ENCODE measurements at regions not wholly inside any gene's neighbourhood (a gene's known extent, or its start where the extent isn't known, plus 50 kb on each side); places are given as distances from the start of the nearest gene placed in this dataset.
"Not testable (repeated sequence)": the region's sequence is repeated elsewhere in the genome, so short reads cannot be mapped to it uniquely, and the experiment has no call there.

DNA sequence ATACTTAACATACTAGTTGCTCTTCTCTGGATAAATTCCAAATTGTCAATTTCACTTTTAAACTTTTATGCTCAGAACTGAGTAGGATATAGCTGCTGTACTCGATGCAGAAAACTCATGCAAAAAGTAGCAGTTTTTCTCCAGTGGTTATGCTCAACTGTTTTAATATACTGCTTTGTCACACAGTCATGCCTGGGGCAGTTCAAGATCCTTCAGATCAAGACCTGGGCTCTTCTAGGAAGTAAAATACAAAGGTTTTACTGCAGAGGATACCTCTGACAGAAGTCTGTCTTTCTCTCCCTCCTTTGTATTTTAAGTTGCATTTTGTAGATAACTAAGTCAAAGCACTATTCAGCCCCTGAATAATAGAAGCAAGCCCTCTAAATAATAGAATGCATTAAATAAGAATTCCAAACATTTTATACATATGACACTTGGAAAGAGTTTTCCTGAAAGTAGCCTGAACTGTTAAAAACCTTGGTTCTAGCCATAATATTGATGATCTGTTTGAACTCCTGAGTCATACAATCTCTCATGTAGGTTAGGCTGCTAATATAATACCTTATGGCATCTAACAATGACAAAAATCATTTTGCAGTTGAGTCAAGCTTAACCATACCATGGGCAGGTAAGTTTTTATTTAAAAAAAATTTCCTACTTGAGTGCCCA, 183.3 kb upstream of the TRIB2 start:
- no peak for DNase-seq

DNA sequence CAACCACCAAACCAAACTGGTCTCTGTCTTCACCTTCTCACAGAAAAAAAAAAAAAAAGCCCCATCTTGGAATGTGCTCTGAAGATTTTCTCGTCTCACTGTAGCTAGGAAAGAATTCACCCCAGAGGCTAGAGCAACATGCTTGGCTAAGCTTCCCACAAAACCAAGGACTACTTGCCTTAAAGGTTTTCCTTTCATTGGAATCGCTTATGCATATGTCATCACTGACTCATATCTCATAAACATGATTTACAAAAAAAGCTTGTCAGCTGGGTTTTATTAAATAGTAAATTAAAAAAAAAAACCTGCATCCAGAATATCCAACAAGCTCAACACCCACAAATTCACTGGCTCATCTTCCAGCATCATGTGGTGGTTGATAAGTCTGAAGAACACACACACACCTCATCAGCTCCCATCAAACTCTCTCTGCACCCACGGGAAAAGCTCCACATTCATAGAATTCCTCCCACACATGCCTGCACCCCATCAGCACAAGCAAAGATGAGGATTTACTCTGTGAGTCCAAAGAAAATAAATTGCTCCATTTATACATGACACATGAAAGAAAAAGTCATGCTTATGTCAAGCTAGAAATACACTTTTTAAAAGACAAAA, 182.0 kb upstream of the TRIB2 start:
- DNase-seq = no peak

DNA sequence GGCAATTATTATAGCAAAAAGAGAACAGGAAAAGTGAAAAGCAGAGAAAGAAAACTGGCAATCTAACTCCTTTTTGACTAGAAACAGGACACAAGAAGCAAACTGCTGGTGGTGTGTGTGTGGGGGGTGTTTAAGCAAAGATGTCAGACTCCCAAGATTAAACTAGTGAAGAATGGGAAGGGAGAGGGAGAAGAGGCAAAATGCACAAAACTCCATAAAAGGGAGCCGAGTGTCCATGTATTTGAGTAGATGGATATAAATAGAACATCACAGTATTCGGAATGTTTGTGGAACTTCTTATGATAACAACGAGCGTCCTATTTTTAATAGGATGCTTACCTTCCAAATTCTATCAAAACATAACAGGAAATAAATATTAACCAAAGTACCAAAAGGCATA, 179.8 kb upstream of the TRIB2 start:
- no peak for DNase-seq

DNA sequence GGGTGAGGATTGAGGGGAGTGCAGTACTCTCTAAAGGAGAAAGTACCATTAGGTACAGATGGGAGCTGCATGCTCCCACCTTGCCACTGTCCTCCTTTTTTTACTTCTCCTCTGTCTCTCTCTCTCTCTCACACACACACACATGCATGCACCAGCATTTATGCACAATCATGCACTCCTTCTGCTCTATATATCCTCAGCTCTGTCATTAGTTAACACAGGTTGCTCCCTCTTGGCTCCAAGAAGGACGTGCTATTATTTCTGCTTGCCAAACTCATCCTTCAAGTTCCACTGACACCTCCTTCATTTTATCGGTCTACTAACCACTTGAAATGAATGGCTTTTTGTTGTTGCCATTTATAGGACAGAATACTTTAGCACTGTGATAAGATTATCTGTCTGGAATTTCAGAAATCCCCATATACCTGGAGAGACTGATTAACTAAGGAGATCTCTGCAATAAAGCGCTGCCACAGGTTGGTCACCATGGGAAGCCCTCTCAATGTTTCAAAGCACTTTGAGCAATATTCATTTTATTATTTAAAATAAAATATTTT, 178.5 kb upstream of the TRIB2 start:
- DNase-seq = no peak

DNA sequence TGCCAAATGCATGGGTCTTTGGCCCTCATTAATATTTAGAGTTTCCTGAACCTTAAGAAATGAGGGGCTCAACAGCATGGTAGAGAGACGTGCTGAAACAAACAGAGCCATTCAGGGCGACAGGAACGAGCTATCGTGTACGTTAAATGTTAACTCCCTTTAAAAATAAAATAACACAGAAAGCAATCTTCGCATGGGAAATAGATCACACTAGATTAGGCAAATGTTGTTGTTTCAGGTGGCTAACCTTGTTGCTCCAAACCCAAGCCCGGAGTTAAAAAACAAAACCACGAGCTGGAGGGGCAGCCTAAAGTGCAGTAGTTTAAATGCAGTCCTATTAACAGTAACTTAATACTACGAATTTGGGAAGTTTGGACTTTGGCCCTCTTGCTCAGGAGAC, 177.4 kb upstream of the TRIB2 start:
- no peak for DNase-seq

DNA sequence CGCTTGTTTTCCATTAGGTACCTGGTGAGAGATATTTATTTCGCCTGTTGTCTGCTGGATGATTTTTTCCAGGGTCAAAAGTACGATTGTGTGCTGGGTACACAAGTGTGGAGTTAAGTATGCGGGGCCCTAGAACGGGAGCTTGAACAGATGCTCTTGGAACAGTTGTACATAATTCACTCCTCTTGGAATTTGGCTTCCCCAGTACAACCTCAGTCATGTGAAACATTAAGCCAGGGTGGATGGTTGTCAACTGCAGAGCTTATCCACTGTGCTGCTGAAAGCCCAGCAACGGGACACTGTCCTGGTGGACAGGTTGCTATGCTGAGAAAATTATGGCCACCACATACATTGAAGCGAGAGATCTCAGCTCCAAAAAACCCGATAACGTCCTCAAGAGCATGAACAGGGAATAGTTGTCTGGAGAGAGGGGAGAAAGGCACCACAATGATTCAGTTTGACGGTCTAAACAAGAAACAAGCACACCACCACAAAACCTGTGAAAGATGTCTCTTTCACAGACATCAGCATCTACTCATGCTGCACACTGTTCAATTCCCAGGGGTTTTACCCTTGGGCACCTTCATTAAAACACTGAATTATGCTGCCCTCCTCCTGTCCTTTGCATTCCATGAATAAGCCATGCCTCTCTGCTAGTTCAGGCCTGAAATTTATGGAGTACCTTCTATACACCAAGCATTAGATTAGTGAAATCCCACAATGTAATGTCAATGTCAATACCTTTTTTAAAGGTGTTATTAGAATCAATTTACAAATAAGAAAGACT, 176.8 kb upstream of the TRIB2 start:
- DNase-seq = no peak

DNA sequence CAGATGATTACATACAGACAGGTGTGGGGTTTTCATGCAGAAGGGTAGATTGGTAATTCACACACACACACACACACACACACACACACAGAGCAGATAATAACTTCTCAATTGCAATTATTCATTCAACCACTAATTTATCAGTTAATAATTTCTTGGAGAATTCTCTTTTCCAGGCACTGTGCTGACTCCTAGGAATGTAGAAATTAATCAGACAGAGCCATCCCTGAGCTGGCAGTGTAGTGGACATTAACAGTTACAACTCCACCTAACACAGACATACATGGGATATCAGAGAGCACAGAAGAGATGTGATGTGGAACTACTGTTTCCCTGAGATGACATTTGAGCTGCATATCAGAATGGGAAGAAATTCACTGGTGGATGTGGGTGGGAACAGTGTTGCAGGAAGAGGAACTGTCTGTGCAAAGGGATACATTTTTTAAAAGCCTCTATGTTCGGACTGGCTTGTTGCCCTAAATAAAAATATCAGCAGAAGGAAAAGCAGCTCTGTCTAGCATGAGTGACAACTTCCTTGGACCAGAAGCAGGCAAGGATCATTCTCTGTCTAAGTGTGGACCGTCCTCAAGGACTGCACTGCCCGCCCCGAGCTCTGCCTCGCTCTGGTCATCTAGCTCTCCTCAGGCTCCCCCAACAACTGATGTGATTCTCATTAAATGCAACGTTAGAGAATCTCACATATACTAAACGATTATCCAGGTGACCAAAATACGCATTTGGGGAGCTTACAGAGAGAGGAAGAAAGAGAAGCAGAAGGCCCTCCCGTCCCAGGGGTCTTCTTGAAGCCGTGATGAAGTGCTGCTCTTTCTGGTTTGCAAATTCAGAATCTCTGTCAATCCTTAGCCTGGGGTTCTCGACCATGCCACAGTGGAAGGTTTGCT, 173.4 kb upstream of the TRIB2 start:
- DNase-seq = no peak

DNA sequence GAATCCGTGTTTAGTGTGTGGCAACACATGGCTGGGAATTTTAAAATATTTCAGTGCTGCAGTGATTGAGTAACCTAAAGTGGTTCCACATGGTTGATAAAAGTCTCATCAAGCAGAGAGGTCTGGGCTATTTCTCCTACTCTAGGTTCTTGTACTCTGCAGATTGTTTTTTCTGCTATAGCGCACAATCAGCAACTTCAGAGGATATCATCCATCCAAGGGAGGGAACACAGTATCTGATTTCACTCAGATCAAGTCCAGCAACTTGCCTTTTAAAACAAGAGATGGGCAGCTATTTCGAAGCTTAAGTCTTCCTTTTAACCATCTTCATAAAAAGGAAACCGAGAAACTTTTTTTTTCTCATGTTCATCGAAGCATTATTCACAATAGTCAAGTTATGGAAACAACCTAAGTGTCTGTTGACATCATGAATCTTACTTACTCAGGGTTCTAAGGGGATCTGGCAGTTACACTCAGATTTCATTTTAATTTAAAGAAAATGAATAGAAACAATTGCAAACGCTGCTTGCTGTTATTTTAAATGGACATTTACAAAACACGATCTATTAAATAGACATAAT, 172.7 kb upstream of the TRIB2 start:
- DNase-seq = no peak

DNA sequence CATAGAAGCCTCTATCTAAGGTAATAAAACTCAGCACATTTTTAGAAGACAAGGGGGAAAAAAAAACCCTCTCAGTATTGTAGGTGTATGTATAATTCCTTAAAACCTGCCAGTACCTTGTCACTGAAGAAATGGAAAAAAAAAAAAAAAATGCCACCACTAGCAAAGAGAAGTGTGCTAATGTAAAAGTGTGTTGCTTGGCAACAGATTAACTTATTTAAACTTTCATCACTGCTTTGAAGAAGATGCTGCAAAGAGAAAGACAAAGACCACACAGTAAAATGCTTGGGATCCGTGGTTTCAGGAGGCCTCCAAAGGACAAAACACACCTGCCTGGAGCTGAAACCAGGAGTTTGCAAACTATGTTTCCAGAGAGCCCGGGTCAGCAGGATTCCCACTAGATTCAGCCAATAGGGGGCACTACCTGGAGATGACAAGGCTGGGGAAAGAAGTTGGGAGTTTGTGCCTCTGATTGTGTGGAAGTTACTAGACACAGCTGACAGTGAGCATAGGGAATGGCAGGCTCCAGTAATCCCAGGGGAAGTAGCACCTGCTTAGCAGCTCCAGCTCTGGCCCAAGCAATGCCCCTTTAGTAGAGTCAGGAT, 169.1 kb upstream of the TRIB2 start:
- no peak for DNase-seq

DNA sequence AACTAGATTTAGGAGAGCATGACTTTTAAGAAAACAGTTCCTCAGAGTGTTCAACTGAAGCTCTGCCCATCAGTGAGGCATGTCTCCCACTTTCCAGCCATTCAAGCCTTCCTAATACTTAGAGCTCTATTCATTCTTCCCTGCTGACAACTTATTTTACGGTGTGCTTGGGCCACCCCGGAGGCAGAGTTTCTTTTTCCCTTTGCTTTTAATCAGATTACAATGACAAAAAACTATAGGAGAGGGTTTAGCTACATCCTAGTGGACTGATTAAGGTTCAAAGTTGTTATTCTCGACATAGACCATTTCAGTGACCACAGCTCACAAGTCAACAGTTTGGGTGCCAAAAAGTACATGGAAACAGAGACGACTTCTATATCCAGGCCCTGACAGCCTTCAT, 167.8 kb upstream of the TRIB2 start:
- DNase-seq = no peak

DNA sequence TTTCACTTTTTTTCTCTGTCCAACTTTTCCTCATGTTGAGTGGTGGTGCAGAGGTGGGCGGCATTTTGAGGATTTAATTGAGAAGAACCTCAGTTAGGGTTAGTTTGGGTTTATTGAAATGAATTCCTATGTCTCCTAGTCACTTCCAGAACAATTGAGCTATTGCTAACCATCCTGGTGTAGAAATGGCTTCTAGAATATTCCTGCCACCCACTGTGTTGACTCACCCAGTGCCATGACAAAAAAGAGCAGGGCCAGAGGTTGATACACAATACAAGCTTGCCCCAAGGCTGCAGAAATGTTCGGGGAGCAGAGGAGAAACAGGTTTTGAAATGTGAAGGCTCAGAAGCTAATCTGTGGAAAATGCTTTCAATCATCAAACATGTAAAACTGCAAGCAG, 167.1 kb upstream of the TRIB2 start:
- no peak for DNase-seq

DNA sequence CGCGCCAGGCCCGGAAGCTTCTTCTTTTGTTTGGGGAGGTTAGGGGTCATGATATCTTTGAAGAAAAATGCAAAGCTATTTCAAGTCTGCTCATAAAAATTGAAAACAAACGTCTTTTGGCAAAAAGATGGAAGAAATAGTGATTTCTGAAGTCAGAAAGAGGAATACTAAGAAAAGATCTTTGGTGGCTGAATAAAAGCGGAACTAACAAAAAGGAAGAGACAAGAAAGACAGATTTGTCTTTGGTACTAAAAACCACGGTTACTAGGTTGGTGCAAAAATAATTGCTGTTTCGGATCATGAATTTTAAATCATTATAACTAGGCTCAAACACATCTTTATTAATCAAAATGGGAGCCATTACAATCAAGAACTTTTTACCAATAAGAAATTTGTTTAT, 164.6 kb upstream of the TRIB2 start:
- DNase-seq = no peak

DNA sequence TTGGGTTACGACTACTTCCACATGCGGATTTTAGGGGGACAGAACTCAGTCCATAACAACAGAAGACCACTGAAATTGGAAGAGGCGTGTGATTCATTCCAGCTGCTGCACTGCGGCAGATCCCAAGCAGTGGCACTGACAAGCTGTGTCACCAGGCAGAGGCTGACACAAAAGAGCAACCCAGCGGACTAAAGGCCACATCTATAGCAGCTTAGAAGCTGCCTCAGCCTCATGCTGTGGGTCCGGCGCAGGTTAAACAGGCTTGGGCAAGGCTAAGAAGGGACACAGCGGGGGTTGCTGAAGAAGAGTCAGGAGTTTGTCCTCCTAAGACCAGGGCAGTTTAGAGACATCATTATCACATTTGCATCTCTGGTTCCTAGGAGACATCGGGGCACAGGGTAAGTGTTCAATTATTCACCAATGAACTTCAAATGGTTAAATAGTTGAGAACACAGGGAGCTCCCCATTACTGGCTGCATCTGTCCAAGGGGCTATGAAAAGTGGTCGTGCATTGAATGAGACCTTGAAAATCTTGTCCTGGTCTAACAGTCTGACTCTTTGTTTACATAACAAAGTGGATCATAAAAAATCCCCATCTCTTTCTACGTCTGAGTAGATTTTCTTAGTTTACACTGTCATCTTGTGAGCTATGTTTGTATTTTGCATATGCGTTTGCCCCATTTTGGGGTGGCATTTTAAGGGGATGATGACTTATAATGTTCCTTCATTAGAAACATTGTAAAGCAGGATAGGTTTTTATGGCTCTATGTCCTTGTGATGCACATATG, 162.3 kb upstream of the TRIB2 start:
- no peak for DNase-seq

DNA sequence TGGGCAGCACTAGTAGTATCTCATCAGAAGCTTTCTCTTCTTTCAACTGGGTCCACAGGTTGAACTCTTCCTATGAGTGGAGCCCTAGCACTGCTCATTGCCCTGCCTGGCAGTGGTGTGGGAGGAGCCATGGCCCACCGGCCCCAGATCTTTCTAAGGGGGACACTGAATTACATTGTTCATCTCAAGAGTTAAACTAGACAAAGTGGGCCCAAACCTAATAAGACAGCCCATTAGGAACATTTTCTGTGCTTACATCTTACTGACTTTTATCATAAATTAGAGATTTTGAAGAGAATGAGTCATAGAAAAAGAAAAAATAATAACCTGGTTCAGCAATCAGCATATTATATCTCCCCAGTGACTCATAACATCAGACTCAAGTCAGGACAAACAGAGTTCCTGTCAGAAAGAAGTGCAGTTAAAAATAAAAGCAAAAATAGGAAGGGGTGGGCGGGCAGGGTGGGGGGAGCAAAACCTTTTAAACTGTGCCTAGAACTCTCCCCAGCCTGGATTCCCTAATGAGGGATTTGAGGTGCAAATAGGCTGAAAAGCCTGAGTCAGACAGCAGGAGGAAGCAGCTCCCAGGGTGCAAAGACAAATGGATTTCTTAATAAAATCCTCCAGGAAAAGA, 161.6 kb upstream of the TRIB2 start:
- DNase-seq = peak; percentile 45

DNA sequence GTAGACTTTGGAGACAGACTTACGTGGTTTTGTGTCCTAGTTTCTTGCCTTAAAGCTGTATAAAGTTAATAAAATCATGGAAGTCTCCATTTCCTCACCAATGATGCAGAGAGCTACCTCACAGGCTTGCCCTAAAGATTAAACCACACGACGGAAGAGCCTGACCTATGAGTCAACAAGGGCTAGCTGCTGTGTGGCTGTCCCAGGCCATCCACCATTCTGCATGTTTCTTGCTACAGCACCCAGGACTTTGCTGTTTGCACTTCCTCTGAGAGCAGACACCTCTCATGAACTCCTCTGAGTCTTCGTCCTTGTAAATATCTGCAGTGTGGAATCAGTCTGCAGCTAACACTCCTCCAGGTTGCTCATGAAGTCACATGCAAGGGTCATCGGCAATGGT, 160.0 kb upstream of the TRIB2 start:
- DNase-seq = no peak

DNA sequence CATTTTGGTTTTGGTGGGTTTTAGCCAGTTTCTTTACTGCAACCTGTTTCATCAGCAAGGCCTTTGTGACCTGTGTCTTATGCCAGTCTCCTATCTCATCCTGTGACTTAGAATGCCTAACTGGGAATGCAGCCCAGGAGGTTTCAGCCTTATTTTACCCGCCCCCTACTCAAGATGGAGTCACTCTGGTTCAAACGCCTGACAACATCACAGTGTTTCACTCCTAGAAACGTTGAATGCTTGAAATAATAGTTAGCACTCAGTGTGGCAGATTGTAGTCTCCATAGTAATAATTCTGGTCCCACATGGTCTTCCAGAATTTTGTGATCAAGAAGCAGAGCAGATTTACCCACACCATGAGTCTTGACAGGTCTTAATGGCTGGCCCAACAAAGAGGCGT, 159.0 kb upstream of the TRIB2 start:
- no peak for DNase-seq

DNA sequence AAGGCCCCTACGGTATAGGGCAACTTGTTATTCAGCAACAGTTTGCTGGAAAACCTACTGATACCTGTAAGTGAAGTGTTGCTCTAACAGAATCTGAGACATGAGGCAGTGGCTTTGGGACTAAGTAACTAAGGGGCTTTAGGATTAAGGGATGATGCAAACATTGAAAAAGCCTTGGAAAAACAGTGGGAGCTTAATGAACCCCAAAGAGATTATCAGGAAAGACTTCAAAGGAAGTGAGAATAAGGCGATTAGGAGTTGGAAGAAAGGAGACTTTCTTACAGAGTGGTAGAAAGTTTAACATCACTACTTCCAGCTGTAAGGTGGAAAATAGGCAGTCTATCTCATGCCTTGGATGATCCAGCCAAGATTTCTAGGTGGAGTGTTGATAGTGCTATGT, 158.2 kb upstream of the TRIB2 start:
- DNase-seq = no peak

DNA sequence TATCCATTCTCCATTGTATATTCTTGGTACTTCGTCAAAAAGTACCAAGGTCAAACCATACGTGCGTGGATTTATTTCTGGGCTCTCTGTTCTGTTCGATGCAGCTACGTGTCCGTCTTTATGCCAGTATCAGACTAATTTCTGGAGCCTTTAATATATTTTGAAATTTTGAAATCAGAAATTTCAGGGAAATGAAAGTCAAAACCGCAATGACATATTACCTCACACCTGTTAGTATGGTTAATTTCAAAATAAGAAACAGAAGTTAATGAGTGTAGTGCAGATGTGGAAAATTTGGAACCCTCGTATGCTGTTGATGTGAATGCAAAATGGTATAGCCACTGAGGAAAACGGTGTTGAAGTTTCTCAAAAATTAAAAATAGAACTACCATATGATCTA, 156.1 kb upstream of the TRIB2 start:
- DNase-seq = no peak

DNA sequence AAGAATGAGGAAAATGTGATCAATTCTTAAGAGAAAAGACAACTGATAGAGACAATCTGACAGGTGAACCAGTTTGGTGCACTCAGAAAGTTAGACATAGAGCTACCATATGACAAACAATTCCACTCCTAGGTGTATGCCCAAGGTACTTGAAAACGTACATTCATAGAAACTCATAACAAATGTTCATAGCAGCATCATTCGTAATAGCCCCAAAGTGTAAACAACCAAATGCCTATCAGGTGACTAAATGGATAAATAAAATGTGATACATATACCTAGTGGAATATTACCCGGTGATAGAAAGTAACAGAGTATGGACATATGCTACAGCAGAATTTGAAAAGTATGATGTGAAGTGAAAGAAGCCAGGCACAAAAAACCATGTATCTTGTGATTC, 149.3 kb upstream of the TRIB2 start:
- DNase-seq = no peak

DNA sequence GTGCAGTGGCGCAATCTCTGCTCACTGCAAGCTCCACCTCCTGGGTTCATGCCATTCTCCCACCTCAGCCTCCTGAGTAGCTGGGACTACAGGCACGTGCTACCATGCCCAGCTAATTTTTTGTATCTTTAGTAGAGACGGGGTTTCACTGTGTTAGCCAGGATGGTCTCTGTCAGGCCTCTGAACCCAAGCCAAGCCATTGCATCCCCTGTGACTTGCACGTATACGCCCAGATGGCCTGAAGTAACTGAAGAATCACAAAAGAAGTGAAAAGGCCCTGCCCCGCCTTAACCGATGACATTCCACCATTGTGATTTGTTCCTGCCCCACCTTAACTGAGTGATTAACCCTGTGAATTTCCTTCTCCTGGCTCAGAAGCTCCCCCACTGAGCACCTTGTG, 147.2 kb upstream of the TRIB2 start:
- DNase-seq = not testable (repeated sequence)

DNA sequence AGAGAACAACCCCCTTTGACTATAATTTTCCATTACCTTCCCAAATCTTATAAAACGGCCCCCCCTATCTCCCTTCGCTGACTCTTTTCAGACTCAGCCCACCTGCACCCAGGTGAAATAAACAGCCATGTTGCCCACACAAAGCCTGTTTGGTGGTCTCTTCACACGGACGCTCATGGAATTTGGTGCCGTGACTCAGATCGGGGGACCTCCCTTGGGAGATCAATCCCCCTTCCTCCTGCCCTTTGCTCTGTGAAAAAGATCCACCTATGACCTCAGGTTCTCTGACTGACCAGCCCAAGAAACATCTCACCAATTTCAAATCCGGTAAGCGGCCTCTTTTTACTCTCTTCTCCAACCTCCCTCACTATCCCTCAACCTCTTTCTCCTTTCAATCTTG, 146.8 kb upstream of the TRIB2 start:
- DNase-seq = not testable (repeated sequence)
